ENCODE measurements at regions not wholly inside any gene's neighbourhood (a gene's known extent, or its start where the extent isn't known, plus 50 kb on each side); places are given as distances from the start of the nearest gene placed in this dataset.

DNA sequence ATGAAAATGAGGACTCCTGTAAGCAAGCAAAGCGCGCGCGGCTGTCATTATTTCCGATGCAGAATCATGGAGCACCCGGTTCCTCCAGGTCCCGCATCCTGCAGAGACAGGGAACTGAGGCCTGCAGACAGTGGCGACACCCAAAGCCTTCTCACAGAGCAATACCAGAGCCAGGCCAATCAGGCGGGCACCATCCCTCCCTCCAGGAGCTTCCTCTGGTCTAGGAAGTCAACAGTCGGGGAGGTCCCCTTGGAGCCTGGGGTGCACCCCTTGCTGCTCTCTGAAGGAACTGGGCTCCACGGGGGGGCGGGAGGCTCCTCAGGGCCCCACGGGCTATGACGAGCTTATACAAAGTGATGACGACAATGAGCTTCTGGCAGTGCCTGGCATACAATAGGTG, 60.3 kb upstream of the HPCAL1 start:
- H3K36me3 Mint-ChIP-seq (ENCODE audit: low read depth): no peaks in the 10 kb centered on the region
- peaks cover 7% of the 10 kb centered on the region for H3K4me1 Mint-ChIP-seq (ENCODE audit: low read depth)
- H3K27me3 Mint-ChIP-seq: peaks cover 21% of the 10 kb centered on the region
- intact Hi-C loops (cut with micrococcal nuclease): no loop called here
- H3K9me3 Mint-ChIP-seq: no peaks in the 10 kb centered on the region
- no peak overlapping the region for H3K4me3 Mint-ChIP-seq
- no peak overlapping the region for H3K27ac Mint-ChIP-seq

GRCh38 chr2:10242998-10243925, 59.4 kb upstream of the HPCAL1 start:
- Mint-ChIP-seq H3K9me3 (no peaks in the 10 kb centered on the region), H3K4me3 (no peak overlapping the region), H3K4me1 (ENCODE audit: low read depth) (peaks cover 7% of the 10 kb centered on the region), H3K27ac (peak overlapping the region; percentile 40), H3K36me3 (ENCODE audit: low read depth) (no peaks in the 10 kb centered on the region), H3K27me3 (peaks cover 20% of the 10 kb centered on the region)
- intact Hi-C loops (cut with micrococcal nuclease): no loop called here

DNA sequence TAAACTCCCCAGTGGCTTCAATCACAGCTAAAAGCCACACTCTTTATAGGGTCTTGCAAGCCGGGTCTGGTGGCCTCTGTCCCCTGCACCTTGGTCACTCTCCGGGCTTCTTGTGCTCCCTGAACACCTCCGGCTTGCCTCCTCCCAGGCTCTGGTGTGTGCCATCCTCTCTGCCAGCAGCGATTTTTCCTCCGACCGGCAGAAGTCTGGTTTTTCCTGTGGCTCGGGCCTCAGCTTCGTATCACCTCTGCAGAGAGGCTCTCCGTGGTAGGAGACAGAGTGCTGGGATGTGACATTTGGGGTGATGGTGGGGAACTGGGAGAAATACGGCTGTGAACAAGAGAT, 58.8 kb upstream of the HPCAL1 start:
- Mint-ChIP-seq H3K9me3 (no peaks in the 10 kb centered on the region), H3K4me1 (ENCODE audit: low read depth) (peaks cover 7% of the 10 kb centered on the region), H3K36me3 (ENCODE audit: low read depth) (no peaks in the 10 kb centered on the region), H3K27ac (no peak overlapping the region), H3K4me3 (no peak overlapping the region), H3K27me3 (peaks cover 19% of the 10 kb centered on the region)
- intact Hi-C loops (cut with micrococcal nuclease): no loop called here

DNA sequence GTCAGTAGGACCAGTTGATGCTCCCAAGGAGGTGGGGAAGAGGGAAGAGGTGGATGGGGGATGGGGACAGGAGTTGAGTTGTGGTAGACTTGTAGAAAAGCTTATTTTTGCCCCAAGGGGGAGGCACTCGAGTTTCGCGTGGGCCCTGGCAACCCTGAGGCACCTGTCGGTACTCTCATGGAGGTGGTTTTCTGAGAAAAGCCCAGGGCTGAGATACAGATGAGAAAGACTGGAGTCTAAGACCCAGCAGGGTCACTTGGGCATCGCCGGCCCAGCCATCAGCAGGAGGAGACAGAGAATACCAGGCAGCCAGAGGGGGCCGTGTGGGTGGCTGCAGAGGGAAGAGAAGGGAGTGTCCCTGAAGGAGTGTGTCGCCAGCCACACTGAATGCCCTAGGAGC, 57.7 kb upstream of the HPCAL1 start:
- Mint-ChIP-seq H3K4me3 (no peak overlapping the region), H3K27ac (no peak overlapping the region), H3K36me3 (ENCODE audit: low read depth) (no peaks in the 10 kb centered on the region), H3K27me3 (peaks cover 18% of the 10 kb centered on the region), H3K9me3 (peaks cover 3% of the 10 kb centered on the region), H3K4me1 (ENCODE audit: low read depth) (peaks cover 7% of the 10 kb centered on the region)
- intact Hi-C loops (cut with micrococcal nuclease): no loop called here

GRCh38 chr2:10245661-10246060, 57.0 kb upstream of the HPCAL1 start:
- peaks cover 20% of the 10 kb centered on the region for H3K27me3 Mint-ChIP-seq
- no peak overlapping the region for H3K27ac Mint-ChIP-seq
- H3K9me3 Mint-ChIP-seq: peaks cover 9% of the 10 kb centered on the region
- H3K36me3 Mint-ChIP-seq (ENCODE audit: low read depth): no peaks in the 10 kb centered on the region
- H3K4me1 Mint-ChIP-seq (ENCODE audit: low read depth): peaks cover 7% of the 10 kb centered on the region
- no peak overlapping the region for H3K4me3 Mint-ChIP-seq
- intact Hi-C loops (cut with micrococcal nuclease): no loop called here

DNA sequence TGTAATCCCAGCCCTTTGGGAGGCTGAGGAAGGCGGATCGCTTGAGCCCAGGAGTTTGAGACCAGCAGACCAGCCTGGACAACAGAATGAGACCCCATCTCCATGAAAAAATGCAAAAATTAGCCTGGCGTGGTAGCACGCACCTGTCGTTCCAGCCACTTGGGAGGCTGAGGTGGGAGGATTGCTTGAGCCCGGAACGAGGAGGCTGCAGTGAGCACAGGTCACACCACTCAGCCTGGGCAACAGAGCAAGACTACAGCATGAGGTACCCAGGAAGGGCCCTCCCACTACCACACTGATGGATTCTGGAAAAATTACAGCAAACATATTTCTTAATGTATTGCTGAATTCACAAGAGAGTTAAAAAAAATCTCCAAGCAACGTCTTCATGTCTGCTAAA, 56.3 kb upstream of the HPCAL1 start:
- Mint-ChIP-seq H3K4me1 (ENCODE audit: low read depth) (peaks cover 6% of the 10 kb centered on the region), H3K9me3 (peaks cover 16% of the 10 kb centered on the region), H3K4me3 (no peak overlapping the region), H3K27me3 (peaks cover 23% of the 10 kb centered on the region), H3K27ac (no peak overlapping the region), H3K36me3 (ENCODE audit: low read depth) (no peaks in the 10 kb centered on the region)
- intact Hi-C loops (cut with micrococcal nuclease): no loop called here

DNA sequence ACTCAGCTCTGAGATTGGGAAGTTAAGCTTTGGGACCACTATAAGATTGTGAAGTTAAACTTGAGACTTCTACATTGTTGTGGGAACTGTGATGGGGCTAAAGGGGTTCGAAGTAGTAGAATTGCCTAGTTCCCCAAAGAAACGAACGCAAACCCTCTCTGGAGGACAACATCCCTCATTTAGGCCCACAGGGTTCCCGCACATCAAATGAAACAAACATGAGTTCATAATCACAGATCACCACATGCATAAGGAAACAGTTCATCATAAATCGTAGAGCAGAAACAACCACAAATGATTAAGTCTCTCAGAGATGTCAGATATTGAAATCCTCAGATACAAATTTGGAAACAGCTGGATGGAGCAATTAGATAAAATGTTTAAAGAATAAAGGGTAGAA, 55.9 kb upstream of the HPCAL1 start:
- H3K27ac Mint-ChIP-seq: no peak overlapping the region
- no peaks in the 10 kb centered on the region for H3K36me3 Mint-ChIP-seq (ENCODE audit: low read depth)
- no peak overlapping the region for H3K4me3 Mint-ChIP-seq
- peaks cover 1% of the 10 kb centered on the region for H3K4me1 Mint-ChIP-seq (ENCODE audit: low read depth)
- intact Hi-C loops (cut with micrococcal nuclease): no loop called here
- peaks cover 25% of the 10 kb centered on the region for H3K27me3 Mint-ChIP-seq
- H3K9me3 Mint-ChIP-seq: peaks cover 16% of the 10 kb centered on the region

GRCh38 chr2:10249798-10250197, 52.9 kb upstream of the HPCAL1 start:
- intact Hi-C loops (cut with micrococcal nuclease): no loop called here
- Mint-ChIP-seq H3K36me3 (ENCODE audit: low read depth) (no peaks in the 10 kb centered on the region), H3K4me3 (no peak overlapping the region), H3K27ac (no peak overlapping the region), H3K27me3 (peaks cover 38% of the 10 kb centered on the region), H3K9me3 (peaks cover 16% of the 10 kb centered on the region), H3K4me1 (ENCODE audit: low read depth) (peaks cover 24% of the 10 kb centered on the region)

- Mint-ChIP-seq H3K4me1 (ENCODE audit: low read depth) (peaks cover 26% of the 10 kb centered on the region), H3K36me3 (ENCODE audit: low read depth) (no peaks in the 10 kb centered on the region), H3K27ac (no peak overlapping the region), H3K4me3 (no peak overlapping the region), H3K27me3 (peaks cover 53% of the 10 kb centered on the region), H3K9me3 (peaks cover 16% of the 10 kb centered on the region)
- intact Hi-C loops (cut with micrococcal nuclease): no loop called here
These were observed 50.5 kb upstream of the HPCAL1 start for GRCh38 chr2:10252224-10252623.

- Mint-ChIP-seq H3K36me3 (ENCODE audit: low read depth) (no peaks in the 10 kb centered on the region), H3K4me1 (ENCODE audit: low read depth) (peaks cover 26% of the 10 kb centered on the region), H3K27ac (no peak overlapping the region), H3K4me3 (no peak overlapping the region), H3K27me3 (peaks cover 56% of the 10 kb centered on the region), H3K9me3 (peaks cover 16% of the 10 kb centered on the region)
- intact Hi-C loops (cut with micrococcal nuclease): no loop called here
These were observed 50.0 kb upstream of the HPCAL1 start for GRCh38 chr2:10252661-10253060.

Data from dendritic cell treated with granulocyte-macrophage colony-stimulating factor and Interleukin-4, amounts not matched to agents 40 ng/mL and 50 ng/mL, for 4 days (primary cell).